Thyroid gland (tissue), 4 donors: ENCODE measurements at regions not wholly inside any gene's neighbourhood (a gene's known extent, or its start where the extent isn't known, plus 50 kb on each side); places are given as distances from the start of the nearest gene placed in this dataset.

Source experiments
- CTCF ChIP-seq, 6 experiments: fragments of 200-600 bp in 3 of 6; fragments of 450-650 bp in 3 of 6; sonication (generic) in 3 of 6; IDR thresholded peaks; one replicate each; pipeline ENCODE4 v1.5.1; 2016 to 2019; ENCODE audit warnings: antibody characterized with exemption in 6 of 6, mild to moderate bottlenecking in 2 of 6, inconsistent platforms in 1 of 6, moderate library complexity in 1 of 6
- POLR2A ChIP-seq, 2 donors: fragments of 450-650 bp; IDR thresholded peaks; one replicate each; pipeline ENCODE4 v1.6.1; 2017; ENCODE audit warnings: antibody characterized with exemption in 2 of 2, mild to moderate bottlenecking in 2 of 2, moderate library complexity in 1 of 2

- TF ChIP-seq CTCF (IDR thresholded peaks at IDR 0.05) (no peak), POLR2A (IDR thresholded peaks at IDR 0.05) (no peak)
These were observed 90.7 kb upstream of the PARP8 start for GRCh38 chr5:50575740-50576139.
